SK-N-MC (cell line): ENCODE measurements at regions not wholly inside any gene's neighbourhood (a gene's known extent, or its start where the extent isn't known, plus 50 kb on each side); places are given as distances from the start of the nearest gene placed in this dataset.

ENCODE experiments used
- DNase-seq: peaks from one replicate; pipeline ENCODE4 v3.0.0-alpha.2; 2011; ENCODE audit warnings: low read depth, low spot score
- H3K27ac ChIP-seq: fragments of 200-600 bp; sonication (generic); 2 replicates; pipeline ENCODE4 v1.5.1; 2016; ENCODE audit warnings: mixed run types
- H3K36me3 ChIP-seq: fragments of 200-600 bp; sonication (generic); 2 replicates; pipeline ENCODE4 v1.6.1; 2017; ENCODE audit warnings: antibody characterized with exemption, low read length, mixed read lengths; ENCODE audit not compliant: insufficient read depth
- H3K4me3 ChIP-seq: fragments of 200-600 bp; sonication (generic); 2 replicates; pipeline ENCODE4 v1.5.1; 2016
- H3K9ac ChIP-seq: fragments of 200-600 bp; sonication (generic); 2 replicates; pipeline ENCODE4 v1.8.0; 2017; ENCODE audit warnings: mixed run types, mixed read lengths; ENCODE audit not compliant: insufficient read length
- H3K9me3 ChIP-seq: fragments of 200-600 bp; sonication (generic); 2 replicates; pipeline ENCODE4 v1.6.1; 2017; ENCODE audit warnings: low read depth, mild to moderate bottlenecking, antibody characterized with exemption, low read length, moderate library complexity, mixed read lengths
- EZH2 ChIP-seq: fragments of 200-600 bp; sonication (generic); IDR thresholded peaks from one replicate; pipeline ENCODE4 v1.6.1; 2017; ENCODE audit warnings: antibody characterized with exemption
- FOXP2 ChIP-seq: optimal IDR thresholded peaks from 2 replicates; pipeline ENCODE3; 2011; ENCODE audit warnings: mild to moderate bottlenecking, moderate library complexity; ENCODE audit not compliant: insufficient read depth; ENCODE audit errors: extremely low read length, control extremely low read depth
- POLR2AphosphoS5 ChIP-seq: IDR thresholded peaks from 2 replicates; pipeline ENCODE4 v1.6.1; 2012; ENCODE audit warnings: mild to moderate bottlenecking, low read depth, low read length, borderline replicate concordance

DNA sequence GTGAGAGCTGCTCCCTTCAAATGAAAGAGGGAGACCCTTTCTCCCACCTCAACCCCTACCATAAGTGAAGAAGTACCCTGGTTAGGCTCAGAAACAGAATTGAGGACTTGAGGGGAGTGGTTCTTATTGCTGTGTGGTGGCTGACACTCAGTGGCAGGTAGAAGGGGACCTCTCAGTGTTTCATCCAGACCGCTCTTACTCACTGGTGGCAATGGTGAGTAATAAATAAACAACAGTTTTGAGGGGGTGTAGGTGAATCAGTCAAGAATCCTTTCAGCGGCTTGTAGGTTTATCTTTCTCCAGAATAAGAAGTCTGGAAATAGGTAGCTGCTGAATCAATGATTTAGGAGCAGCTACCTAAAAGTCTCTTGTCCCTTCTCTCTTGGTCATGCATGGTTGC, 403.4 kb upstream of the B3GAT1 start:
- Histone ChIP-seq H3K36me3 (no peaks in the 10 kb centered on the region), H3K9ac (no peak overlapping the region), H3K9me3 (no peaks in the 10 kb centered on the region), H3K27ac (no peak overlapping the region), H3K4me3 (no peak overlapping the region)
- no peak for DNase-seq
- TF ChIP-seq EZH2, result no peak
- no peak for TF ChIP-seq POLR2AphosphoS5
- TF ChIP-seq FOXP2, result no peak

- no peak for DNase-seq
- Histone ChIP-seq H3K9me3 (no peaks in the 10 kb centered on the region), H3K36me3 (no peaks in the 10 kb centered on the region), H3K9ac (no peak overlapping the region), H3K27ac (no peak overlapping the region), H3K4me3 (no peak overlapping the region)
- TF ChIP-seq FOXP2, result no peak
- TF ChIP-seq EZH2, result no peak
- no peak for TF ChIP-seq POLR2AphosphoS5
Observed at GRCh38 chr11:134807997-134808396, 396.0 kb upstream of the B3GAT1 start.

DNA sequence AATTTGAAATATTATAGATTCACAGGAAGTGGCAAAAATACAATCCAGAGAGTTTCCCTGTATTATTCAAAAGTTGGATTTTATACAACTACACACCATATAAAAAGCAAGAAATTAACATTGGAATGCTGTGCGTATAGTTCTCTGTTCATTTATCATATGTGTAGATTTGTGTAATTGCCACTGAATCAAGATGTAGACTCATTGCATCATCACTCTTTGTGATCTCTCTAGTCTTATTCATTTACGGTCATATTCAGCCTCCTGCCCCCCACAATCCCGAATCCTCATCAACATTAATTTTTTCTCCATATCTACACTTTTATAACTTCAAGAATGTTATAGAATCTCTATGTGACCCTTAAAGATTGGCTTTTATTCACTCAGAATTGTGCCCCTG, 390.6 kb upstream of the B3GAT1 start:
- H3K36me3 ChIP-seq, result no peaks in the 10 kb centered on the region
- no peaks in the 10 kb centered on the region for H3K9me3 ChIP-seq
- no peak overlapping the region for H3K9ac ChIP-seq
- H3K27ac ChIP-seq, result no peak overlapping the region
- no peak for TF ChIP-seq EZH2
- TF ChIP-seq FOXP2, result no peak
- no peak for TF ChIP-seq POLR2AphosphoS5
- no peak for DNase-seq
- H3K4me3 ChIP-seq, result no peak overlapping the region

- H3K9ac ChIP-seq, result no peak overlapping the region
- H3K27ac ChIP-seq, result no peak overlapping the region
- TF ChIP-seq POLR2AphosphoS5, result no peak
- TF ChIP-seq FOXP2, result no peak
- no peak for TF ChIP-seq EZH2
- H3K9me3 ChIP-seq, result no peaks in the 10 kb centered on the region
- no peak for DNase-seq
- H3K36me3 ChIP-seq, result no peaks in the 10 kb centered on the region
- peak overlapping the region; percentile 8; the same call in 1 of the 2 replicates for H3K4me3 ChIP-seq
Observed at GRCh38 chr11:134802116-134802515, 390.1 kb upstream of the B3GAT1 start.

DNA sequence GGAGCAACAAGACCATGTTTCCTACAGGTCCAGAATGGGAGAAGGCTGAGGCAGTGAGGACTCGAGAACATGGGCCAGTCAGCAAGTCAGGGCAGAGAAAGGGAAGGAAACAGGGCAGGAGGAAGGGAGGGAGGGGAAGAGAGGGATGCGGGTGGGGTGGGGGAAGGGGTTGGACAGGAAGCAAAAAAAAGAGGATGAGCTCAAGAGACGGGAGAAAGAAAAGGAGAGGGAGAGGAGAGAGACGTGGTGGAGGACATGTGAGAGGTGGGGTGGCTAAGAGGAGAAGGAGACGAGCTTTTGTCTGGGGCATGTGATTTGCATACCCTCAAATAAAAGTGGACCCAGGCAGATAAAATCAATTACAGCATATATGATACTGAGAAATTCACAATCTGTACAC, 389.5 kb upstream of the B3GAT1 start:
- no peaks in the 10 kb centered on the region for H3K9me3 ChIP-seq
- no peak overlapping the region for H3K9ac ChIP-seq
- H3K4me3 ChIP-seq, result no peak overlapping the region
- no peaks in the 10 kb centered on the region for H3K36me3 ChIP-seq
- TF ChIP-seq FOXP2, result no peak
- no peak for TF ChIP-seq EZH2
- TF ChIP-seq POLR2AphosphoS5, result no peak
- no peak for DNase-seq
- no peak overlapping the region for H3K27ac ChIP-seq

DNA sequence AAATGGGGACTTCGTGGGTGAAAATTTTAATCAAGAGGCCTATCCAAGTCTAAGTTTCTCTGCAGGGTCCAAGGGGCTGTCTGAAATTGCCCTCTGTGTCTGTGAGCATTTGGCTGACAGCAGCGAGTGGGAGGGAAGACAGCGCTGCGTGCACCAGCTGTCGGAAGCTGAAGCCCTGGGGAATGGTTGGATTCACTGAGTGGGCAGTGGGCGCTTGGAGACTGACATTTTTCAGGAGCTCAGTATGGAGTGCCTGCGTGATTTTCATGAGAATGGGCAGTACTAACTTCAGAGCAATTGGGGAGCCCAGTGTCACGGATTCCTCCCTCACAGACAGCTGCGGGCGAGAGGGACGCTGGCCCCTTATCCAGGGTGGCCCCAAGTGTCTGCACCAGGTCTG, 388.8 kb upstream of the B3GAT1 start:
- H3K9ac ChIP-seq, result no peak overlapping the region
- DNase-seq, result no peak
- no peaks in the 10 kb centered on the region for H3K36me3 ChIP-seq
- H3K9me3 ChIP-seq, result no peaks in the 10 kb centered on the region
- H3K4me3 ChIP-seq, result no peak overlapping the region
- TF ChIP-seq FOXP2 (no peak), POLR2AphosphoS5 (no peak)
- H3K27ac ChIP-seq, result no peak overlapping the region

DNA sequence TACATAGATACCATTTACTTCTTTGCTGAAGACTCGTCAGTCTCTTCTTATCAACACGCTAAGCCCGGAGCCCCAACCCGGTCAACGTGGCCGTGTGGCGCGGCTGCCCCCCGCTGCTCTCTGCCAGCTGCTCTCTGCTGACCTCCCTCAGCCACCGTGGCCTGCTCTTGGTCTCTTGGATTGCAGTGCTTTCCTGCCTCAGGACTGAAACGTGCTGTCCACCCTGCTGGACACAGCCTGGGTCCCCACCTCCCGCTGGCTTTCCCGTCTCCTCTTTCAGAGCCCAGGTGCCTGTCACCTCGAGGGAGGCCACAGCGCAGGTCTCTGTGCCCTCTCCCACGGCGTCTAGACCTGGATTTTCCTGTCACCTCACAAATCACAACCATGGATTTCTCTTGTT, 388.1 kb upstream of the B3GAT1 start:
- TF ChIP-seq POLR2AphosphoS5 (no peak), EZH2 (no peak)
- Histone ChIP-seq H3K36me3 (no peaks in the 10 kb centered on the region), H3K9ac (no peak overlapping the region), H3K9me3 (no peaks in the 10 kb centered on the region), H3K4me3 (no peak overlapping the region), H3K27ac (no peak overlapping the region)
- DNase-seq, result no peak

- H3K9me3 ChIP-seq, result no peaks in the 10 kb centered on the region
- H3K4me3 ChIP-seq, result no peak overlapping the region
- TF ChIP-seq EZH2, result no peak
- no peak for TF ChIP-seq POLR2AphosphoS5
- TF ChIP-seq FOXP2, result no peak
- no peak overlapping the region for H3K27ac ChIP-seq
- H3K9ac ChIP-seq, result no peak overlapping the region
- no peak for DNase-seq
- H3K36me3 ChIP-seq, result no peaks in the 10 kb centered on the region
Observed at GRCh38 chr11:134799386-134799785, 387.3 kb upstream of the B3GAT1 start.

DNA sequence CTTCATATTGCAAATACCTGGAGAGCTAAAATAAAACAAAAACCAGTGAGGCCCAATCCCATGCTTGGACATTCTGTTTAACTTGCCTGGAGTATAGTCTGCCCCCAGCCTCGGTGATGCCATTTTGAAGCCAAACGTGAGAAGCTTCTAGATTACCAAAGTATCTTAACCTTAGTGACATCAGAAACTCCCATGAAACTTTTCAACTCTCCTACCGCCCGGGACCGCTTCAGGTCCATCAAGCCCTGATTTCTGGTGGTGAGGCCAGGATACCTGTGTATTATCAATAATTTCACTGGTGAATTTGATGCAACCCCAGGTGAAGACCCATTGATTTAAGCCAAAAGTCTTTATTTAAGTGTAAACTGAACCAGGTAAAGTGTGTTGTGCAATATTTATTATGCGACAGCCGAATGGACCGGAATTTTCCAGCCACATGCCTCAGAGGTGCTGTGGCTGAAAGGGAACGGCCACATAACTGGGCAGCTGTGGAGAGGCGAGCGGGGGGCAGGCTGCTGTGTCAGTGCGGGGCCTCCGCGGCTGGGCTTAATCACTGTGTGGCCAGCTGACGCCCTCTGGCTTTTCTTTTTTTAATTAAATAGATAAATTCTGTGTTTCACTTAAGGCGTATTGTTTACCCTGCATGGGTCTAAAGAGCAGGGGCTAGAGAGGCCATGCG, 385.5 kb upstream of the B3GAT1 start:
- H3K9ac ChIP-seq, result no peak overlapping the region
- DNase-seq, result no peak
- H3K27ac ChIP-seq, result no peak overlapping the region
- no peaks in the 10 kb centered on the region for H3K36me3 ChIP-seq
- H3K4me3 ChIP-seq, result no peak overlapping the region
- no peaks in the 10 kb centered on the region for H3K9me3 ChIP-seq
- TF ChIP-seq POLR2AphosphoS5 (no peak), FOXP2 (no peak), EZH2 (no peak)
